IMR-90 (cell line): ENCODE measurements at regions not wholly inside any gene's neighbourhood (a gene's known extent, or its start where the extent isn't known, plus 50 kb on each side); places are given as distances from the start of the nearest gene placed in this dataset.

ENCODE experiments used
- ATAC-seq: fragments of 200-7000 bp; cut with Tn5 transposase; 2 replicates; pipeline ENCODE4 v1.9.1; 2020; ENCODE audit warnings: low read depth, mild to moderate bottlenecking, moderate library complexity
- BruUV-seq: library from RNA; stranded (reverse); fragments of 400-500 nt; replicated peaks from 2 replicates; lab custom pipeline; 2021; lab: Mats Ljungman, UMichigan
- CTCF ChIA-PET: fragments of 300-600 bp; formaldehyde crosslinking; extraction: SDS; loops from one replicate; lab custom pipeline; 2021; ENCODE audit warnings: antibody characterized with exemption; lab: Yijun Ruan, JAX
- POLR2A ChIA-PET: fragments of 300-600 bp; sonication (Branson Sonifier 250); formaldehyde crosslinking; loops from one replicate; lab custom pipeline; 2022; ENCODE audit warnings: antibody characterized with exemption; ENCODE audit not compliant: unreplicated experiment; lab: Charles Lee
- DNase-seq: peaks from one replicate; pipeline ENCODE4 v3.0.0; 2013
- H2AFZ ChIP-seq: replicated peaks from 2 replicates; pipeline ENCODE3; 2013; ENCODE audit warnings: low read length, mild to moderate bottlenecking; ENCODE audit not compliant: poor library complexity
- H2AK5ac ChIP-seq: 2 replicates; pipeline ENCODE4 v1.6.1; 2013; ENCODE audit warnings: low read depth, low read length, inconsistent platforms
- H2AK9ac ChIP-seq: replicated peaks from 2 replicates; pipeline ENCODE3; 2013; ENCODE audit warnings: mild to moderate bottlenecking, low read depth, low read length, moderate library complexity; ENCODE audit not compliant: poor library complexity
- H2BK120ac ChIP-seq: 2 replicates; pipeline ENCODE4 v1.6.1; 2013; ENCODE audit warnings: low read depth, low read length, inconsistent platforms
- H2BK15ac ChIP-seq: 3 replicates; pipeline ENCODE4 v1.6.1; 2013; ENCODE audit warnings: low read depth, low read length, inconsistent platforms
- H2BK20ac ChIP-seq: 2 replicates; pipeline ENCODE4 v1.6.1; 2013; ENCODE audit warnings: low read depth, mild to moderate bottlenecking, inconsistent platforms, low read length, moderate library complexity
- H2BK5ac ChIP-seq: 2 replicates; pipeline ENCODE4 v1.6.1; 2013; ENCODE audit warnings: mild to moderate bottlenecking, low read depth, low read length, inconsistent platforms; ENCODE audit not compliant: poor library complexity, severe bottlenecking
- H3K14ac ChIP-seq: replicated peaks from 2 replicates; pipeline ENCODE4 v1.6.1; 2013; ENCODE audit warnings: low read depth, low read length, inconsistent platforms
- H3K18ac ChIP-seq: 2 replicates; pipeline ENCODE4 v1.6.1; 2013; ENCODE audit warnings: low read depth, low read length, control low read depth
- H3K23ac ChIP-seq: 2 replicates; pipeline ENCODE4 v1.6.1; 2013; ENCODE audit warnings: low read depth, low read length, inconsistent platforms
- H3K27ac ChIP-seq: 2 replicates; pipeline ENCODE4 v1.5.1; 2013; ENCODE audit warnings: mild to moderate bottlenecking, control low read depth, low read length; ENCODE audit not compliant: insufficient read depth
- H3K27me3 ChIP-seq: 2 replicates; pipeline ENCODE4 v1.6.1; 2013; ENCODE audit warnings: low read length; ENCODE audit not compliant: control insufficient read depth, insufficient read depth
- H3K36me3 ChIP-seq: 2 replicates; pipeline ENCODE4 v1.6.1; 2013; ENCODE audit warnings: low read length, mixed read lengths; ENCODE audit not compliant: control insufficient read depth, insufficient read depth
- H3K4ac ChIP-seq: 2 replicates; pipeline ENCODE4 v1.6.1; 2013; ENCODE audit warnings: low read depth, low read length, inconsistent platforms
- H3K4me1 ChIP-seq: 2 replicates; pipeline ENCODE4 v1.6.1; 2013; ENCODE audit warnings: low read length, mixed read lengths; ENCODE audit not compliant: control insufficient read depth, insufficient read depth
- H3K4me2 ChIP-seq: 2 replicates; pipeline ENCODE4 v1.6.1; 2013; ENCODE audit warnings: low read depth, mild to moderate bottlenecking, control low read depth, low read length, moderate library complexity
- H3K4me3 ChIP-seq: 2 replicates; pipeline ENCODE4 v1.5.1; 2013; ENCODE audit warnings: low read depth, mild to moderate bottlenecking, control low read depth, low read length, moderate library complexity; ENCODE audit not compliant: insufficient read depth
- H3K56ac ChIP-seq: 2 replicates; pipeline ENCODE4 v1.6.1; 2013; ENCODE audit warnings: low read length, inconsistent platforms; ENCODE audit not compliant: insufficient read depth; ENCODE audit errors: extremely low read depth
- H3K79me1 ChIP-seq, 2 experiments: 2 replicates each; pipeline ENCODE4 v1.6.1; 2013; ENCODE audit warnings: low read length in 2 of 2, inconsistent platforms in 1 of 2, low read depth in 1 of 2
- H3K9ac ChIP-seq: 2 replicates; pipeline ENCODE4 v1.6.1; 2013; ENCODE audit warnings: low read depth, low read length, control low read depth
- H3K9me1 ChIP-seq: 2 replicates; pipeline ENCODE4 v1.6.1; 2013; ENCODE audit warnings: low read length, inconsistent platforms; ENCODE audit not compliant: insufficient read depth
- H3K9me3 ChIP-seq: 2 replicates; pipeline ENCODE4 v1.6.1; 2013; ENCODE audit warnings: low read length; ENCODE audit not compliant: control insufficient read depth, insufficient read depth
- H4K20me1 ChIP-seq: 2 replicates; pipeline ENCODE4 v1.6.1; 2013; ENCODE audit warnings: low read length, inconsistent platforms; ENCODE audit not compliant: insufficient read depth
- H4K5ac ChIP-seq: 2 replicates; pipeline ENCODE4 v1.6.1; 2013; ENCODE audit warnings: mild to moderate bottlenecking, low read depth, low read length, control low read depth
- H4K8ac ChIP-seq, 2 experiments: 2 replicates each; pipeline ENCODE4 v1.6.1; 2013; ENCODE audit warnings: low read depth in 2 of 2, low read length in 2 of 2, control low read depth in 1 of 2, inconsistent platforms in 1 of 2
- H4K91ac ChIP-seq: 2 replicates; pipeline ENCODE4 v1.6.1; 2013; ENCODE audit warnings: low read depth, low read length, inconsistent platforms; ENCODE audit not compliant: insufficient read depth
- BHLHE40 ChIP-seq: fragments of 150-350 bp; IDR thresholded peaks from 2 replicates; pipeline ENCODE4 v1.6.1; 2016; ENCODE audit warnings: mild to moderate bottlenecking, low read depth, low read length
- CEBPB ChIP-seq: IDR thresholded peaks from 2 replicates; pipeline ENCODE4 v1.6.1; 2012; ENCODE audit warnings: low read depth, low read length, improper control_type of control experiment
- CTCF ChIP-seq: conservative IDR thresholded peaks from 2 replicates; pipeline ENCODE4 v1.5.1; 2012; ENCODE audit warnings: mild to moderate bottlenecking, low read depth, low read length, improper control_type of control experiment
- ELK1 ChIP-seq: fragments of 150-350 bp; IDR thresholded peaks from 2 replicates; pipeline ENCODE4 v1.6.1; 2016; ENCODE audit warnings: low read depth, mild to moderate bottlenecking, low read length, moderate library complexity, borderline replicate concordance
- FOS ChIP-seq: fragments of 150-350 bp; IDR thresholded peaks from 2 replicates; pipeline ENCODE4 v1.6.1; 2016; ENCODE audit warnings: low read depth, low read length
- MAFK ChIP-seq: IDR thresholded peaks from 2 replicates; pipeline ENCODE4 v1.6.1; 2012; ENCODE audit warnings: low read depth, low read length, improper control_type of control experiment
- MAZ ChIP-seq: IDR thresholded peaks from 2 replicates; pipeline ENCODE4 v1.6.1; 2012; ENCODE audit warnings: low read depth, mild to moderate bottlenecking, low read length, improper control_type of control experiment, moderate library complexity, borderline replicate concordance
- MXI1 ChIP-seq: IDR thresholded peaks from 2 replicates; pipeline ENCODE4 v1.6.1; 2012; ENCODE audit warnings: low read depth, mild to moderate bottlenecking, low read length, moderate library complexity, borderline replicate concordance
- NFE2L2 ChIP-seq: fragments of 150-350 bp; IDR thresholded peaks from 2 replicates; pipeline ENCODE4 v1.6.1; 2016; ENCODE audit warnings: low read depth, mild to moderate bottlenecking, low read length
- POLR2A ChIP-seq: IDR thresholded peaks from 2 replicates; pipeline ENCODE4 v1.6.1; 2012; ENCODE audit warnings: mild to moderate bottlenecking, low read depth, low read length
- RAD21 ChIP-seq: IDR thresholded peaks from 2 replicates; pipeline ENCODE4 v1.6.1; 2012; ENCODE audit warnings: low read length, improper control_type of control experiment
- RCOR1 ChIP-seq: IDR thresholded peaks from 2 replicates; pipeline ENCODE4 v1.6.1; 2012; ENCODE audit warnings: mild to moderate bottlenecking, low read length, improper control_type of control experiment; ENCODE audit not compliant: insufficient replicate concordance
- SMC3 ChIP-seq: fragments of 150-350 bp; IDR thresholded peaks from 2 replicates; pipeline ENCODE4 v1.6.1; 2016; ENCODE audit warnings: low read depth, mild to moderate bottlenecking, antibody characterized with exemption, low read length, moderate library complexity
- USF2 ChIP-seq: fragments of 150-350 bp; IDR thresholded peaks from 2 replicates; pipeline ENCODE4 v1.6.1; 2017; ENCODE audit warnings: mild to moderate bottlenecking, antibody characterized with exemption, low read length, low read depth
- WGBS, 2 experiments: methylation state at CpG; one replicate each; pipeline versions ENCODE4 v1.1.5 to v1.1.7; 2013; ENCODE audit warnings: missing lambda C conversion rate in 2 of 2; ENCODE audit not compliant: insufficient read length in 1 of 2; ENCODE audit errors: extremely low coverage in 2 of 2; 5-methylcytosine and 5-hydroxymethylcytosine counted together
- dilution Hi-C: fragments of 300-500 bp; cut with HindIII; formaldehyde crosslinking; loops from one replicate; pipeline ENCODE4 v1.14.3; 2018; ENCODE audit warnings: low sequenced_read_pairs; ENCODE audit not compliant: unreplicated experiment
- in situ Hi-C: fragments of 300-500 bp; cut with MboI; formaldehyde crosslinking; loops from 3 replicates; pipeline ENCODE4 v1.14.3; 2019; ENCODE audit warnings: low sequenced_read_pairs, inconsistent platforms, mixed read lengths
- intact Hi-C: fragments of 100-400 bp; cut with micrococcal nuclease; formaldehyde crosslinking; loops from 2 replicates; pipeline ENCODE4 v1.10.0; 2022

- H3K9me1 ChIP-seq = no peaks in the 10 kb centered on the region
- H3K14ac ChIP-seq = no peak overlapping the region
- no TSS peak for BruUV-seq
- no peak overlapping the region for H3K18ac ChIP-seq
- H2AFZ ChIP-seq = no peak overlapping the region
- no peak overlapping the region for H3K4me2 ChIP-seq
- no peak for TF ChIP-seq NFE2L2
- TF ChIP-seq USF2 = no peak
- no peak for TF ChIP-seq MXI1
- no peak for TF ChIP-seq POLR2A
- no peak for TF ChIP-seq BHLHE40
- no peak for TF ChIP-seq CEBPB
- TF ChIP-seq MAFK = no peak
- TF ChIP-seq FOS = no peak
- TF ChIP-seq RCOR1 = no peak
- no peak for TF ChIP-seq CTCF
- no peak for TF ChIP-seq SMC3
- no peak for TF ChIP-seq RAD21
- TF ChIP-seq ELK1 = no peak
- TF ChIP-seq MAZ = no peak
- H3K4me3 ChIP-seq = no peak overlapping the region
- intact Hi-C loops (no loop called here), in situ Hi-C loops (loop anchor here (25.0 kb wide), 1 partner anchor 514 kb away; no protein-coding TSS in a partner anchor), dilution Hi-C loops (no loop called here)
- no peak overlapping the region for H2BK120ac ChIP-seq
- ChIA-PET POLR2A (no interaction called here), CTCF (no interaction called here)
- H3K4me1 ChIP-seq = no peaks in the 10 kb centered on the region
- H4K20me1 ChIP-seq = no peaks in the 10 kb centered on the region
- WGBS, 2 experiments = no CpG with 5 or more reads among the region's 1 CpG
- no peak overlapping the region for H2BK20ac ChIP-seq
- H3K23ac ChIP-seq = no peak overlapping the region
- no peaks in the 10 kb centered on the region for H3K79me1 ChIP-seq
- DNase-seq (no peak), ATAC-seq (no peak)
- no peak overlapping the region for H3K9ac ChIP-seq
- no peak overlapping the region for H2BK15ac ChIP-seq
- no peaks in the 10 kb centered on the region for H3K9me3 ChIP-seq
- H3K27ac ChIP-seq = no peak overlapping the region
- no peak overlapping the region for H2AK9ac ChIP-seq
- H3K36me3 ChIP-seq = no peaks in the 10 kb centered on the region
- no peak overlapping the region for H2BK5ac ChIP-seq
- H3K4ac ChIP-seq = no peak overlapping the region
- H4K8ac ChIP-seq = no peak overlapping the region
- H2AK5ac ChIP-seq = no peak overlapping the region
- no peak overlapping the region for H3K56ac ChIP-seq
- H4K5ac ChIP-seq = no peak overlapping the region
- H4K91ac ChIP-seq = no peak overlapping the region
- peaks cover 6% of the 10 kb centered on the region for H3K27me3 ChIP-seq
These were observed 152.2 kb upstream of the CDK1 start for GRCh38 chr10:60626037-60626436.
